ENCODE measurements at regions not wholly inside any gene's neighbourhood (a gene's known extent, or its start where the extent isn't known, plus 50 kb on each side); places are given as distances from the start of the nearest gene placed in this dataset.
"Not testable (repeated sequence)": the region's sequence is repeated elsewhere in the genome, so short reads cannot be mapped to it uniquely, and the experiment has no call there.

DNA sequence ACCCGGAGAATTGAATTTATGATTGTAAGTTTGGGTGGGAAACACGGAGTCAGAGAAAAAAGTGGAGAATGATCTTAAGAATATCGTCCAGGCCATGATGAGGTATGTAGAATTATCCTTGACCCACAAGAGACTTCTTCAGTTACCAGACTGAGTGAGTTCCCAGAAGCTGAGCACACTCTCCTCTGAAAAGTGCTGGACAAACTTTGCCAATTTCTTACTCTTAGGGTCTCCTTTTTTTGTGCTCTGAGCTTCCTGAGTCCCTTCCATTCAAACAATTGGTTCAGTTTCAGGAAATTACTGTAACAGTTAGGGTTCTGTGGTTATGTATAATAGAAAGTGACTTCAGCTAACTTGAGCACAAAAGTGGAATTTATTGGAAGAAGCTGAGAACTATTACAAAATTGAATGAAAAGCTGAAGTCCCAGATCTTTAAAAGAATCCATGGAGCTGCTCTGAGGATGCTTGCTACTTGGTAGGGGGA is 50.6 kb upstream of the EHBP1 start:
- no peak for DNase-seq
- intact Hi-C loops (cut with DNase I): no loop called here

DNA sequence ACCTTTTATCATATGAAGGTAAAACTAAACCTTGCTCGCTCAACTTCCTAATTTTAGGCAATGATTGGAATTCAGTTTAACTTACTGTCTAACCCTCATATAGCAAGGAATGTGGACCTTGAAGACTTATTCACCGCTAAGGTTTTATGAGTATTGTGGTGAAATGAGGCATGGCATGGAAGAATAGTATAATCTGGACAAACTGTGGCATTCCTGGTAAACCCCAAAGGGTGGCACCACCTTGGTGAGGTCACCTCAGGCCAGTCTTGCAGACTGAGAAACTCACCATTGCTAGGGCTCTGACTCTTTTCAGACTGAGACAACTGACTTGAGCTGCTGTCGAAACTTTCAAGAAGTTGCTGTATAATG is 51.1 kb upstream of the EHBP1 start:
- intact Hi-C loops (cut with DNase I): no loop called here
- DNase-seq: no peak

DNA sequence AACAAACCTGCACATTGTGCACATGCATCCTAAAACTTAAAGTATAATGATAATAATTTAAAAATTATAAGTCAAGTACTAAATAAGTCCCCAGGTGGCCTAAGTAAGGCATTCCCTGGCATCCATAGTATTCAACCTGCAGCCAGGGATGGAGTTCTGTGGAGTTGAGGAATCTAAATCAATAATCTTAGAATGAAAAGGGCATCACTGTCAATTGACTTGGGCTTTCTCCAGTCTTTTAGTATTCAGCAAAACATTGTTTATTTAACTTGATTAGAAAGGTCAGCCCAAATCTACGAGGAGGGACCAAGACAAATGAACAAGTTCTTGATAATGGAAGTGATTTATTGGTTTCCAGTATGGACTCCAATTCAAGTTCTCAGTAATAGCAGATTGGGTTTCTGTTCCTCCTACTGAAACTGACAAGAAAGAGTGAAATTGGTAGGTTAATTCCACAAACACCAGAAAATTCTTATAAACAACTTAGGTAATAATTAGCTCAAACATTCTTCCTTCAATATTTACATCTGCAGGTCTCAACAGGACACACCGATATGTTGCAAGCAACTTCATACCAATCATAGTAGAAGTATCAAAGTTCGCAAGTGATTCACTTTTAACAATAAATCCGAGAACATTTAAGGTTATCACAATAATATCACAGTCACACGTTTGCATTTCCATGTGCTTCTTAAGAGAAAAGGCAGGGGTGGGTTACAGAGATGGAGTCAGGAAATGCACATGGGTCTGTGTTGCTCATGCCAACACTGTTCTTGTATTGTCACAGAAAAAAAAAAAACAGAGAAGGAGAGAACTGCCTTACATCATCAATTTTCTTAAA is 51.7 kb upstream of the EHBP1 start:
- intact Hi-C loops (cut with DNase I): no loop called here
- no peak for DNase-seq

DNA sequence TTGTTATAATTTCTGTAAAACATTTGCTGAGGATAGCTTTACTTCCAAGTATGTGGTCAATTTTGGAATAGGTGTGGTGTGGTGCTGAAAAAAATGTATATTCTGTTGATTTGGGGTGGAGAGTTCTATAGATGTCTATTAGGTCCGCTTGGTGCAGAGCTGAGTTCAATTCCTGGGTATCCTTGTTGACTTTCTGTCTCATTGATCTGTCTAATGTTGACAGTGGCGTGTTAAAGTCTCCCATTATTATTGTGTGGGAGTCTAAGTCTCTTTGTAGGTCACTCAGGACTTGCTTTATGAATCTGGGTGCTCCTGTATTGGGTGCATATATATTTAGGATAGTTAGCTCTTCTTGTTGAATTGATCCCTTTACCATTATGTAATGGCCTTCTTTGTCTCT is 56.4 kb upstream of the EHBP1 start:
- intact Hi-C loops (cut with DNase I); DNase-seq: not testable (repeated sequence)

DNA sequence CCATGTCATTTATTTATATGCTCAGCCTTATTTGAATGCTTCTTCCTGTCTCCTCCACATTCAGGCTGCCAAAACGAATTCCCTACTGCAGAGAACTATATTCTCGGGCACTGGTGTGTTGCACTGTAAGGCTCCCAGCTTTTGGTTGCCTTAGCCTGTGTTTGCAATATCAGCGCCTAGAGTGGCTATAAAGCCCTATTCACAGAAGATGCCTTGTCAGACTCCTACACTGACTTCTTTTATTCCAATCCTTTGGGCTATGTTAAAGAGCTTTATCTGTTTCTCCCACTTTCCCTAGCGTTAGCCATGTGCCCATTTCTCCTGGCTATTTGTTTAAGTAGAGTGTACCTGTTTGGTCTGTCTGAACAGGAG is 62.4 kb upstream of the EHBP1 start:
- intact Hi-C loops (cut with DNase I): no loop called here

DNA sequence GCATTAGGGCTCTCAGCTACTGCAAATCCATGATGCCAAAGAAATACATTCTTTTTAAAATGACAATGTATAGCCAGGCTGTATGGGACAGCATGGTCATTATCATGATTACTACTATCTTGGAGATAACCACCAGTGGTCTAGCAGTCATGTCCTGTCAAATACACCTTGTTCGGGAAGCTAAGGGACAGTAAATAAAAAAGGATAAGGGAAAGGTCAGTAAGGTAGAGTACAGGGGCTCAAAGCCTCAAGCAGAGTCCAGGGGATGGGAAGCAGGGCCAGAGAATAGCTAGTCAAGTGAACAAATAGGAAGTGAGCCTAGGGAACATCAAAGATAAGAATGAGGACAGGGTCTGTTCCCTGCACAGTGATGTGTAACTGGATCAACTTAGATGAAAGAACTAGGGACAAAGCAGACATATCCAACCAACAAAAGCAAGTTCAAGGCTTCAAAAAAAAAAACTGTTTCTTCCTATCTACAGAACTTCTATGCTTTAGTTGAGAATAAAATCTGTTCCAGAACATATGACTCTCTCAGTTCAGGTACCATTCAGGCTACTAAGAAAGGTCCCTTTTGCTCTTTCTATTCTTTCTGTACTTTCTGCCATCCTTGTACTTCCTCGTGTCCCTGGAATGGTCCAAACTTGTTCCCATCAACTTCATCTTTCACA is 62.9 kb upstream of the EHBP1 start:
- DNase-seq: no peak
- intact Hi-C loops (cut with DNase I): no loop called here

More for the DNA sequence above, 62.4 kb upstream of the EHBP1 start:
- no peak for DNase-seq

DNA sequence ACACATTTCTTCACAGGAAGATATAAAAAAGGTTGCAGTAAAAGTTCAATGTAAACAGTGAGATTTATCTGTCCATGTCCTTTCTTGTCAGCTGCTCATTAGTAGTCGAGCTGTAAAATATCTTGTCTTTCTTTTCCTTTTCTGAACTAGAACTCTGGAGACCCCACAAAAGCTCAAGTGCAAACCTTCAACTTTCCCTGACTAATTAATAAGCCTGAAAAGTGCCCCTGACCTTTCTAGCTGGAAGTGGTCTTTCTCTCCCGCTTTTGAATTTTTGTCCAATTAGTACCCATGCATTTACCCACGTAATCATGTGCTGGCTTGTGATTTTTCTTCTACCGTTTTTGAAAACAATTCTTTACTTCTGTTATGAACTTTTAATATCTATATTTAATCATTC is 63.6 kb upstream of the EHBP1 start:
- no peak for DNase-seq
- intact Hi-C loops (cut with DNase I): no loop called here

DNA sequence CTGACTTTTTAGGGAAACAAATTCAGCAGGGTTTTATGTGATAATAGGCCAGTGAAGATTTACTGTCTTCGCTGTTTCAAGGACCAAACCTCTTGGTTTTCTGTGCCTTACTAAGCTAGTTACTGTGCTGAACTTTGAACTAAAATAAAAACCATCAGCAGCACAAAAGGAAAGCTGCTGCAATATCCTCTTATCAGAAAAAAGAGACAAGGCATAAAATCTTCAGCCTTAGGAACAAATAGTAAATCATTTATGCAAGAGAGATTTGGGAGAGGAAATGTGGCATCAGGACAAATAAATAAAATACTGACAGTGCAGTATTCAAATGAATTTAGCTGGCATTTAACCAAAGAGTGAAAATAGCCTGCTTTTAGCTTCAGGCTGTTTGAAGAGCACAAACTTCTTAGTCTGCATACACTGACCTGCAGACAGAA is 64.1 kb upstream of the EHBP1 start:
- no peak for DNase-seq
- intact Hi-C loops (cut with DNase I): no loop called here

DNA sequence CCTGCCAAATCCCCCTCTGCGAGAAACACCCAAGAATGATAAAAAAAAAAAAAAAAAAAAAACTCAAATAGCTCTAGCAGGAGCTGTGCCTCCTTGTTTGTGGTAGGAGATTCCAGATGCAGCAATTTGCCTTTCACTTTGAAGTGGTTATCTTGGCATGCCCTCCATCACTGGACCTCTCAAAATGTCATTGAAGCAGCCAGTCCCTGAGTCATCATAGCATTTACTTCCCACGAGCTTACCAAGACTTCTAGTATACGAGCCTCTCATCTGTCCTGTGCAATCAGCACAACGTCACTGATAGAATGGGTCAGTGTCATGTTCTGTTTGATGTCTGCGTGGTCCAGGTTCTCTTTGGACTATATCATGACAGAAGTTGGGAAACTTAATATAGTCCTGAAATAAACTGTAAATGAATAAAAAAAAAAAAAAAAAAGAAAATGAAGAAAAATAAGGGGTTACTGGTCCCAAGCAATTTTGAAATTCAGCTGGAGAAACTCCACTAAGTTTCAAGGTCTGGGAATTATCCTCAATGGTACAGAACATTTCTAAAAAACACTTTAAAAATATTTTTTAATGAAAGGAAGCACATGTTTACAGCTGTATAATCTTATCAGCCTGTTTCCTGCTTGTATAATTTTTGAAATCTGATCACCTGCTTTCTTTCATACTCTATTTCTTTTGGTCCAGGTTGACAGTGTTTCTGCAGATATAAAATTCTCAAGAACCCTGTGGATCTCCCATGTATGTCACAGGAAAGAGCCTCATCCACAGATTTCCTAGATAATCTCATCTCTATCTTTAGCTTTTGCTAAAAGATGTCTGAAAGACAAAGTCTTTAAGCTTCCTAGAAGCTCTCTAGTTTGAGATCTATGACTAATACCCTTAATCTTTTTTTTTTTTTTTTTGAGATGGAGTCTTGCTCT is 74.1 kb upstream of the EHBP1 start:
- intact Hi-C loops (cut with DNase I): no loop called here

DNA sequence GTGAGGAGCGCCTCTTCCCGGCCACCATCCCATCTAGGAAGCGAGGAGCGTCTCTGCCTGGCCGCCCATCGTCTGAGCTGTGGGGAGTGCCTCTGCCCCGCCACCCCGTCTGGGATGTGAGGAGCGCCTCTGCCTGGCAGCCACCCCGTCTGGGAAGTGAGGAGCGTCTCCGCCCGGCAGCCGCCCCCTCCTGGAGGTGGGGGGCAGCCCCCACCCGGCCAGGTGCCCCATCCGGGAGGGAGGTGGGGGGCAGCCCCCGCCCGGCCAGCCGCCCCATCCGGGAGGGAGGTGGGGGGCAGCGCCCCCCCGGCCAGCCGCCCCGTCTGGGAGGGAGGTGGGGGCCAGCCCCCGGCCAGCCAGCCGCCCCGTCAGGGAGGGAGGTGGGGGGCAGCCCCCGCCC is 75.3 kb upstream of the EHBP1 start:
- DNase-seq; intact Hi-C loops (cut with DNase I): not testable (repeated sequence)

More for the DNA sequence above, 74.1 kb upstream of the EHBP1 start:
- no peak for DNase-seq

DNA sequence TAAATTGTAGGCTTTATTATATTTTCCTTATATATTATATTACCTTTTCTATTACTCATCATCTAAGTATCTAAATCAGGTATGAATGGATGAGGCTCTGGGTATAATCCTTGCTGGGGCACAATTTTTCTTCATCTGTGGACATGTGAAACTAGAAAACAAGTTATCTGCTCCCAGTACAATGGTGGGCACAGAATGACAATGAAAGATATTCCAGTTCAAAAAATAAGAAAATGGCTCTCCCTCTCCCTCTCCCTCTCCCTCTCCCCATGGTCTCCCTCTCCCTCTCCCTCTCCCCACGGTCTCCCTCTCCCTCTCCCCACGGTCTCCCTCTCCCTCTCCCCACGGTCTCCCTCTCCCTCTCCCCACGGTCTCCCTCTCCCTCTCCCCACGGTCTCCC is 76.2 kb upstream of the EHBP1 start:
- DNase-seq; intact Hi-C loops (cut with DNase I): not testable (repeated sequence)

DNA sequence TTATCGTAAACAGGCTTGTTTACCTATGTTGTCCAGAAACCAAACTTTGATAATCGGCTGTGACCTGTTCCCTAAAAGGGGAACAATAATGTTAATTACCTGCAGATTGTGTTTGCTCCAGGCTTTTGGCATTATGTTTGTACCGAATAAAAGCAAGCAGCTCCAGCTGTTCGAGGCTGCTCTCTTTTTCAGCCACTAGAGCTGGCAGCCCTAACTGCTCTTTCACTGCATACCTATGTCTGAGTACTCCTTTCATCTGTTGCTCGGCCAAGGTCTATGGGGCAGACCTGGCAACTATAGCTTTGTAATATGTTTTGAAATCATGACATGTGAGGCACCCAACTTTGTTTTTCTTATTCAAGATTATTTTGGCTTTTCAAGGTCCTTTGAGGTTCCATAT is 77.8 kb upstream of the EHBP1 start:
- intact Hi-C loops (cut with DNase I): no loop called here
- DNase-seq: no peak

DNA sequence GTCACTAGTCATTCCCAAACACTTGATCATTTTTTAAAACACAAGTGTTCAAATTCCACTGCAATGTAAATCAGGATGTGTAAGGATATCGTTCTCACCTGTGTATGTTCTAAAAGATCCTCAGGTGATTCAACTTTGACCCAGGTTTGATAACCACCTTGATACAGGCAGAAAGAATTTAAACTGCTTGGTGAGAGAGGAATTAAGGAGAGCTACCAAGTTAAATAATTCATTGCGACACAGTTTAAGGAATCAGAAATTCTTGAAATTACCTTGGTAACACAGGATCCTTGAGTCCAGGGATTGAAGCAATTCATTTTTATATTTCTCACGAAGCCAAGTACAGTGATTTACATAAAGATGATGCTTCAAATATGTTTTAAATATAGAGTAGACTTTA is 80.7 kb upstream of the EHBP1 start:
- intact Hi-C loops (cut with DNase I): no loop called here
- DNase-seq: no peak

DNA sequence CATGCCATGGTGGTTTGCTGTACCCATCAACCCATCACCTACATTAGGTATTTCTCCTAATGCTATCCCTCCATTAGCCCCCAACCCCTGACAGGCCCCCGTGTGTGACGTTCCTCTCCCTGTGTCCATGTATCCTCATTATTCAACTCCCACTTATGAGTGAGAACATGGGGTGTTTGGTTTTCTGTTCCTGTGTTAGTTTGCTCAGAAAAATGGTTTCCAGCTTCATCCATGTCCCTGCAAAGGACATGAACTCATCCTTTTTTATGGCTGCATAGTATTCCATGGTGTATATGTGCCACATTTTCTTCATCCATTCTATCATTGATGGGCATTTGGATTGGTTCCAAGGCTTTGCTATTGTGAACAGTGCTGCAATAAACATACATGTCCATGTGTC is 89.0 kb upstream of the EHBP1 start:
- DNase-seq; intact Hi-C loops (cut with DNase I): not testable (repeated sequence)

DNA sequence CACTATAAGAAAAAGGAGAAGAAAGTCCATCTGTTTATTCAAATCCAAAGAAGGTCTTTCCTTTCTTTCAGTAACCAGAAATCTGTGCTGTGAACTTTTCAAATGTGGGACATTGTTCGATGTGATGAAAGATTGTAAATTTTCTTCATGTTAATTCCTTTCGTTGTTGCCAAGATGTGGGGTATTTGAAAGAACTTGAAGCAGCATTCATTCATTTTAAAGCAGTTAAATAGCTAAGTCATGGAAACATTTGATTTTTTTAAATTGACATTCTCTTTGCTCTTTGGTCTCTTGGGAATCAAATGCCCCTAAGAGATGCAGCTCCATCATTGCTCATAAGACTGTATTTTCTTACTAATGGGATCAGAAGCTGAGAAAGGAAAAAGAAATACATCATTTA is 93.7 kb upstream of the EHBP1 start:
- DNase-seq: no peak
- intact Hi-C loops (cut with DNase I): no loop called here

DNA sequence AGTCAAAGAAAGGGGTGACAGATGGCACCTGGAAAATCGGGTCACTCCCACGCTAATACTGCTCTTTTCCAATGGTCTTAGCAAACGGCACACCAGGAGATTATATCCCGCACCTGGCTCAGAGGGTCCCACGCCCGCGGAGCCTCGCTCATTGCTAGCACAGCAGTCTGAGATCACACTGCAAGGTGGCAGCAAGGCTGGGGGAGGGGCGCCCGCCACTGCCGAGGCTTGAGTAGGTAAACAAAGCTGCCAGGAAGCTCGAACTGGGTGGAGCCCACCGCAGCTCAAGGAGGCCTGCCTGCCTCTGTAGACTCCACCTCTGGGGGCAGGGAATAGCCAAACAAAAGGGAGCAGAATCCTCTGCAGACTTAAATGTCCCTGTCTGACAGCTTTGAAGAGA is 99.5 kb upstream of the TMEM17 start:
- DNase-seq; intact Hi-C loops (cut with DNase I): not testable (repeated sequence)

DNA sequence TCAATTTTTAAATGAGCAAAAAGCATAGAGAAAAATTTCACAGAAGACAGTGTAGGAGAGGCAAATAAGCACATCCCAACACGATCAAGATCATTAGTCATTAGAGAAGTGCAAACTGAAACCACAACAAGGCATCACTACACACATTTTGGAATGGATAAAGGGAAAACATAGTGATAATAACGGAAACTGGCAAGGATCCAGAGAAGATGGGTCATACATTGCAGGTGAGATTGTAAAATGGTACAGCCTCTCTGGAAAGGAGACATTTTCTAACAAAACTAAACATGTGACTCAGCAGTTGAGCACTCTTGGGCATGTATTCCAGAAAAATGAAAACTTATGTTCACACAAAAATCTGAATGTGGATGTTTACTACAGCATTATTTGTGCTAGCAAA is 98.3 kb upstream of the TMEM17 start:
- DNase-seq: no peak
- intact Hi-C loops (cut with DNase I): no loop called here

DNA sequence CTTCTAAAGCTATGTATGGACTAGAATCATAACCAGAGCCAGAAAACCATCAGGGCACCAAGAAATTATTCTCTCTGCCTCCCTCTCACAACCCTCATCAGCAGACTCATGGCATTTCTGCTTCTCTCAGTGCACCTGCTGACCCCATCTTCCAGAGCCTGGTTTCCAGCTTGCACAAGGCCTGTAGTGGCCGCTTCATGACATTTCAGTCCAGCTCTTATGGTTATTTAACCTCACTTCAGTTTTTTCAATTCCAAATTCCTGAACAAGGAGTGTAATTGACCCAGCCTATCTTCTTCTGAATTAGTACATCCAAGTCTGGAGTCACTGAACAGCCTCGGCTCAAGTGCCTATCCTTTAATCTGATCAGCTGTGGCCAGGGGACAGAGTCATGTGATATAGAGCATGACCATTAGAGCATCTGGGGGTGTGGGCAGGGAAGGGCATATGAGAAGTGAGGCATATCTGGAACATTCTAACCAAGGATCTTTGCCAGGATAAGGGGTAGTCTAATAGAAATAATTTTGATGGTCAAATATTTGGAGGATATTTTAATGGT is 97.2 kb upstream of the TMEM17 start:
- intact Hi-C loops (cut with DNase I): no loop called here
- no peak for DNase-seq

DNA sequence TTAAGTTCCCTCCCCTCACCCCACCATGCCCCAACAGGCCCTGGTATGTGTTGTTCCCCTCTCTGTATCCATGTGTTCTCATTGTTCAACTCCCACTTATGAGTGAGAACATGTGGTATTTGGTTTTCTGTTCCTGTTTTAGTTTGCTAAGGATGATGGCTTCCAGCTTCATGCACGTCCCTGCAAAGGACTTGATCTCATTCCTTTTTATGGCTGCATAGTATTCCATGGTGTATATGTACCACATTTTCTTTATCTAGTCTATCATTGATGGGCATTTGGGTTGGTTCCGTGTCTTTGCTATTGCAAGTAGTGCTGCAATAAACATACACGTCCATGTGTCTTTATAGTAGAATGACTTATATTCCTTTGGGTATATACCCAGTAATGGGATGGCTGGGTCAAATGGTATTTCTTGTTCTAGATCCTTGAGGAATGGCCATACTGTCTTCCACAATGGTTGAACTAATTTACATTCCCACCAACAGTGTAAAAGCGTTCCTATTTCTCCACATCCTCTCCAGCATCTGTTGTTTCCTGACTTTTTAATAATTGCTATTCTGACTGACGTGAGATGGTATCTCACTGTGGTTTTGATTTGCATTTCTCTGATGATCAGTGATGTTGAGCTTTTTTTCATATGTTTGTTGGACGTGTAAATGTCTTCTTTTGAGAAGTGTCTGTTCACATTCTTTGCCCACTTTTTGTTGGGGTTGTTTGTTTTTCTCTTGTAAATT is 93.8 kb upstream of the TMEM17 start:
- DNase-seq; intact Hi-C loops (cut with DNase I): not testable (repeated sequence)

All from head of caudate nucleus (tissue), 42 donors.